NB4 (cell line): ENCODE measurements at regions not wholly inside any gene's neighbourhood (a gene's known extent, or its start where the extent isn't known, plus 50 kb on each side); places are given as distances from the start of the nearest gene placed in this dataset.

Source experiments
- DNase-seq: peaks from one replicate; pipeline ENCODE4 v3.0.0; 2010; ENCODE audit warnings: low read depth
- H3K4me3 ChIP-seq: one replicate; pipeline ENCODE4 v1.5.1; 2011; ENCODE audit warnings: mild to moderate bottlenecking, low read depth, low read length, moderate library complexity
- MYC ChIP-seq: IDR thresholded peaks from 2 replicates; pipeline ENCODE4 v1.6.1; 2011; ENCODE audit warnings: low read depth, low read length
- POLR2A ChIP-seq: IDR thresholded peaks from 2 replicates; pipeline ENCODE4 v1.6.1; 2011; ENCODE audit warnings: mild to moderate bottlenecking; ENCODE audit not compliant: insufficient read length; ENCODE audit errors: extremely low read depth
- TF ChIP-seq, protein P1 (sequence below): IDR thresholded peaks from one replicate; pipeline ENCODE4 v1.5.1; 2012; ENCODE audit warnings: low read depth, low read length
- TF ChIP-seq, protein P2 (sequence below): IDR thresholded peaks from 2 replicates; pipeline ENCODE4 v1.6.1; 2011; ENCODE audit warnings: low read depth, low read length

DNA sequence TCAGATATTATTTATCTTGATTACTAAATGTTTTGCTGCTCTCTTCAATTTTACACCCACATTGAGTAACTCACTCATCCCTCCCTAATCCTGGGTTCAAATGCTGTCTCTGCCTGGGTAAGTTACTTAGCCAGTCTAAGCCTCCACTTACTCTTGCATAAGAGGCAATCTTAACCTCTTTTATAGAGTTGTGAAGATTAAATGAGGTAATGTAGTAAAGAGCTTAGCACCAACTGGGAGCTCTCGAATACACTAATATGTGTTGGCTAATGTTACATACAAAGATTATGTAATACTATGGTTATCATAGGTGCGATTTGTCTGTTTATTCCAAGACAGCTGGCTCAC is 134.4 kb upstream of the STMND1 start:
- TF ChIP-seq POLR2A, result no peak
- TF ChIP-seq, protein P1, sequence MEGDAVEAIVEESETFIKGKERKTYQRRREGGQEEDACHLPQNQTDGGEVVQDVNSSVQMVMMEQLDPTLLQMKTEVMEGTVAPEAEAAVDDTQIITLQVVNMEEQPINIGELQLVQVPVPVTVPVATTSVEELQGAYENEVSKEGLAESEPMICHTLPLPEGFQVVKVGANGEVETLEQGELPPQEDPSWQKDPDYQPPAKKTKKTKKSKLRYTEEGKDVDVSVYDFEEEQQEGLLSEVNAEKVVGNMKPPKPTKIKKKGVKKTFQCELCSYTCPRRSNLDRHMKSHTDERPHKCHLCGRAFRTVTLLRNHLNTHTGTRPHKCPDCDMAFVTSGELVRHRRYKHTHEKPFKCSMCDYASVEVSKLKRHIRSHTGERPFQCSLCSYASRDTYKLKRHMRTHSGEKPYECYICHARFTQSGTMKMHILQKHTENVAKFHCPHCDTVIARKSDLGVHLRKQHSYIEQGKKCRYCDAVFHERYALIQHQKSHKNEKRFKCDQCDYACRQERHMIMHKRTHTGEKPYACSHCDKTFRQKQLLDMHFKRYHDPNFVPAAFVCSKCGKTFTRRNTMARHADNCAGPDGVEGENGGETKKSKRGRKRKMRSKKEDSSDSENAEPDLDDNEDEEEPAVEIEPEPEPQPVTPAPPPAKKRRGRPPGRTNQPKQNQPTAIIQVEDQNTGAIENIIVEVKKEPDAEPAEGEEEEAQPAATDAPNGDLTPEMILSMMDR, result no peak
- TF ChIP-seq, protein P2, sequence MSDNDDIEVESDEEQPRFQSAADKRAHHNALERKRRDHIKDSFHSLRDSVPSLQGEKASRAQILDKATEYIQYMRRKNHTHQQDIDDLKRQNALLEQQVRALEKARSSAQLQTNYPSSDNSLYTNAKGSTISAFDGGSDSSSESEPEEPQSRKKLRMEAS, result no peak
- no peak for TF ChIP-seq MYC
- H3K4me3 ChIP-seq, result no peak overlapping the region
- DNase-seq, result no peak

DNA sequence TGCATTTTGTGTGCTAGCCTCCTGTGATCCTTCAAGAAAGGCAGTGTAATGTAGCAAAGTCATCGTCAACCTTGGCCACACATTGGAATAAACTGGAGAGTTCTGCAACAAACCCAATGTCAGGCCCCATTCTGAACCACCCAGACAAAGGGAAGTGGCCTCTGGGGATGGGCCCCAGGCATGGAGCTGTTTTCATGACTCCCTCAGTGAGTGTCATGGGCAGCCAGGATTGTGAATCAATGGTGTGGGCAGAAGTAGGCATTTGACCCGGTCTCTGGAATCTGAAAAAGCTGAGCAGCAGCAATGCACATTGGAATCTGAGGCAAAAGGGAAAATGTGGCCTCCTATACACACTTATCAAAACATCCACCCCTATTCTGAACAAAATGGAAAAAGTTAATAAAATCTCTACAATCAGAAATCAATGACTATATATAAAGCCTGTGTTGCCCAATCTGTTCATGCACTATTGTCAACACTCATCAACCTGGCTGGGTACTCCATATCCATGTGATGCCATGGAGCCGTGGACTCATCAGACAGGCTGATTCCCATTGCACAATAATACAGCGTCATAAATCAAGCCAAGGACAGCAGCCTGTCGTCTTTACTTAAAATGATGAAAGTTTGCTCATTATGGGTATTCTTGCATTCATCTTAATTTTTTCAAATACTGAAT is 134.9 kb upstream of the STMND1 start:
- TF ChIP-seq, protein P1, result no peak
- no peak for TF ChIP-seq MYC
- TF ChIP-seq, protein P2, result no peak
- TF ChIP-seq POLR2A, result no peak
- no peak for DNase-seq
- H3K4me3 ChIP-seq, result no peak overlapping the region

DNA sequence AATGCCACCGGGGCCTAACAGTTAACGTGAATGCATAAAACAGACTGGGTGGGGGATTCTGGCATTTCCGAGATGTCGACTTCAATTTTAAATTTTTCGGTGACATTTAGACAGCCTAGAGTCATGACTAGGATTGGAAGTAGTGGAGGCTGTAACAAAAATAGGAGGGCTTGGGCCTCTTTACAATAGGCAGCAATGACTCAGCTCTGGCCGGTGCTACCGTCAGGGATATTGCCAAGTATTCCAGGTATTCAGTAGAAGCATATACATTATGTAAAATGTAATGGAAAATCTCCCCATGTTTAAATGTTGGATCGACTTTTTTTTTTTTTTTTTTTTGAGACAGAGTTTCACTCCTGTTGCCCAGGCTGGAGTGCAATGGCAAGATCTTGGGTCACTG is 136.2 kb upstream of the STMND1 start:
- TF ChIP-seq, protein P1, result no peak
- no peak for TF ChIP-seq POLR2A
- TF ChIP-seq MYC, result no peak
- TF ChIP-seq, protein P2, result no peak
- DNase-seq, result no peak
- no peak overlapping the region for H3K4me3 ChIP-seq

DNA sequence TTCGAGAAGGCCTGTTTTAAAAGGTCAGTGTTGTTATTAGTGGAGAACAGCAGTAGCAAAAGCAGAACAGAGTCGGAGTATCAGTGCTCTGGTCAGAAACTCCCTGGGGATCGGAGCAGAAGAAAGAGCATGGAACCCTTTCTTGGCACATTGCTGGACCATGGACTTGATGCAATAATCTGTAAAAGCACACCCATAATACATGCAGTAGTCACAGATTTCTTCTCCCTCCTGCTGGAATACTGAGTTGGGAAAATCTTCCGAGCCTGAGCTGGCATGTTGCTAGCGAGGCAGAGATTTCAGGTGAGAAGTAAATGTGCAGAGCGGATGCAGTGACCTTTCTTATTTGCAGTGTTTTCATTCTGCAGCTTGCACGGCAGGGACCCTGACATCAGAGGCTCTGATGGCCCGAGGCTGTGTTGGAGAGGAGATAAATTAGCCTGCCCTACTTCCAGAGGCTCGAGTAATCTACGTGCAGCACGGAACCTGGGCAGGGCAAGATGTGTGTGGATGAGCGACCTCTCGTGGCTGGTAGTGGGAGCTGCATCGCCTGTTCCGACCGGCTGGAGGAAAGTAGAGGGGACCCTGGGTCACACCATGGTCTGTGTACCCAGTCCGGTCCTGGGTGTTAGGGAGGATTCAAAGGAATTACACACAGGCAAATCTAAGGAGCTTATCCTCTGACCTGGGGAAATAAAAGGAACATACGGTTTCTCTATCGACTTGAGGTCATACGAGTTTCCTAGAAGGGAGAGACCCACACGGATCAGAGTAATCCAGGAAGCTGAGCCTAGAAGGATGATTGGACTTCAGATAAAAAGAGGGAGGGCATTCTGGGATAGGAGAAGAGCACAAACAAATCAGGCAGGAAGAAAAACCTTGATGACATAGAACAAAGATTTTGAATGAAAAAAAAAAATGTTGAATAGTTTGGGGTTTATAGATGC is 137.0 kb upstream of the STMND1 start:
- TF ChIP-seq, protein P1, result peak; percentile 97
- TF ChIP-seq POLR2A, result no peak
- TF ChIP-seq MYC, result no peak
- no peak overlapping the region for H3K4me3 ChIP-seq
- DNase-seq, result peak; percentile 78

DNA sequence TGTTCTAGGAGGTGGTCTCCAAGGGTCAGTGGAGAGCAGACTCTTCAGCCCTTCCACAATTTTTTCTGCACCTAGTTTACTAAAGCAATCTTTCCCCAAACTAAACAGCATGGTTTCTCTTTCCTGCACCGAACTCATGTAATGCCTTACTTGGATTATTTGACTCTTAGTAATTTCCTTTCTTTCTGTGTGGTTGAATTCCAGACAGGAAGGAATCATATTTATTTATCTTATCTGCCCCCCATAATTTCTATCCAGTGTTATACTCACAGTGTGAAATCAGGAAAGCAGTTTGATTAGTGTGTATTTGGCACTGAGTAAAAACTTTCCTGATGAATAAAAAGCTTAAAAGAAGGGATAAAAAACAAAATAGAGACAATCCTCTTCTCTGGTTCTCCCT is 140.3 kb upstream of the STMND1 start:
- DNase-seq, result no peak
- H3K4me3 ChIP-seq, result no peak overlapping the region
- TF ChIP-seq MYC, result no peak
- TF ChIP-seq, protein P2, result no peak

DNA sequence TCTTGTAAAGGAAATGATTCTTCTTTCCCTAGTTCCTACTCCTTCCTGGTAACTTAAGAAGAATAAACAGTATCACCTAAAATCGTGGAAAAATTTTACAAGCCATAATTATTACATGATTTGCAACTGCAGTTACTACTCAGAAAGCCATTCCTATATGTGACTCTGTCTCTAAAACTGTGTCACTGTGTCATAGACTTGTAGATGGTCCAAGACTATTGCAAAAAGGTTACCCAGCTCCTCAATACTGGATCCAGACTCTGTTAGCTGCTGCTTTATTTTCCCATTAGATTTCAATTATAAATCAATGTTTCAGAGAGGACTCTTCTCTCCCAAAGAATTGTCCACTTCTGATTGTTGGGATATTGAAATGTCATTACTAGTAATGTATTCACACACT is 142.1 kb upstream of the STMND1 start:
- no peak for DNase-seq
- H3K4me3 ChIP-seq, result no peak overlapping the region
- TF ChIP-seq MYC (no peak), POLR2A (no peak)
- TF ChIP-seq, protein P2, result no peak
- TF ChIP-seq, protein P1, result no peak
